IMR-90 (cell line): ENCODE measurements at regions not wholly inside any gene's neighbourhood (a gene's known extent, or its start where the extent isn't known, plus 50 kb on each side); places are given as distances from the start of the nearest gene placed in this dataset.

ENCODE experiments used
- ATAC-seq: fragments of 200-7000 bp; cut with Tn5 transposase; 2 replicates; pipeline ENCODE4 v1.9.1; 2020; ENCODE audit warnings: low read depth, mild to moderate bottlenecking, moderate library complexity
- BruUV-seq: library from RNA; stranded (reverse); fragments of 400-500 nt; replicated peaks from 2 replicates; lab custom pipeline; 2021; lab: Mats Ljungman, UMichigan
- CTCF ChIA-PET: fragments of 300-600 bp; formaldehyde crosslinking; extraction: SDS; loops from one replicate; lab custom pipeline; 2021; ENCODE audit warnings: antibody characterized with exemption; lab: Yijun Ruan, JAX
- POLR2A ChIA-PET: fragments of 300-600 bp; sonication (Branson Sonifier 250); formaldehyde crosslinking; loops from one replicate; lab custom pipeline; 2022; ENCODE audit warnings: antibody characterized with exemption; ENCODE audit not compliant: unreplicated experiment; lab: Charles Lee
- DNase-seq: peaks from one replicate; pipeline ENCODE4 v3.0.0; 2013
- H2AFZ ChIP-seq: replicated peaks from 2 replicates; pipeline ENCODE3; 2013; ENCODE audit warnings: low read length, mild to moderate bottlenecking; ENCODE audit not compliant: poor library complexity
- H2AK5ac ChIP-seq: 2 replicates; pipeline ENCODE4 v1.6.1; 2013; ENCODE audit warnings: low read depth, low read length, inconsistent platforms
- H2AK9ac ChIP-seq: replicated peaks from 2 replicates; pipeline ENCODE3; 2013; ENCODE audit warnings: mild to moderate bottlenecking, low read depth, low read length, moderate library complexity; ENCODE audit not compliant: poor library complexity
- H2BK120ac ChIP-seq: 2 replicates; pipeline ENCODE4 v1.6.1; 2013; ENCODE audit warnings: low read depth, low read length, inconsistent platforms
- H2BK15ac ChIP-seq: 3 replicates; pipeline ENCODE4 v1.6.1; 2013; ENCODE audit warnings: low read depth, low read length, inconsistent platforms
- H2BK20ac ChIP-seq: 2 replicates; pipeline ENCODE4 v1.6.1; 2013; ENCODE audit warnings: low read depth, mild to moderate bottlenecking, inconsistent platforms, low read length, moderate library complexity
- H2BK5ac ChIP-seq: 2 replicates; pipeline ENCODE4 v1.6.1; 2013; ENCODE audit warnings: mild to moderate bottlenecking, low read depth, low read length, inconsistent platforms; ENCODE audit not compliant: poor library complexity, severe bottlenecking
- H3K14ac ChIP-seq: replicated peaks from 2 replicates; pipeline ENCODE4 v1.6.1; 2013; ENCODE audit warnings: low read depth, low read length, inconsistent platforms
- H3K18ac ChIP-seq: 2 replicates; pipeline ENCODE4 v1.6.1; 2013; ENCODE audit warnings: low read depth, low read length, control low read depth
- H3K23ac ChIP-seq: 2 replicates; pipeline ENCODE4 v1.6.1; 2013; ENCODE audit warnings: low read depth, low read length, inconsistent platforms
- H3K27ac ChIP-seq: 2 replicates; pipeline ENCODE4 v1.5.1; 2013; ENCODE audit warnings: mild to moderate bottlenecking, control low read depth, low read length; ENCODE audit not compliant: insufficient read depth
- H3K27me3 ChIP-seq: 2 replicates; pipeline ENCODE4 v1.6.1; 2013; ENCODE audit warnings: low read length; ENCODE audit not compliant: control insufficient read depth, insufficient read depth
- H3K36me3 ChIP-seq: 2 replicates; pipeline ENCODE4 v1.6.1; 2013; ENCODE audit warnings: low read length, mixed read lengths; ENCODE audit not compliant: control insufficient read depth, insufficient read depth
- H3K4ac ChIP-seq: 2 replicates; pipeline ENCODE4 v1.6.1; 2013; ENCODE audit warnings: low read depth, low read length, inconsistent platforms
- H3K4me1 ChIP-seq: 2 replicates; pipeline ENCODE4 v1.6.1; 2013; ENCODE audit warnings: low read length, mixed read lengths; ENCODE audit not compliant: control insufficient read depth, insufficient read depth
- H3K4me2 ChIP-seq: 2 replicates; pipeline ENCODE4 v1.6.1; 2013; ENCODE audit warnings: low read depth, mild to moderate bottlenecking, control low read depth, low read length, moderate library complexity
- H3K4me3 ChIP-seq: 2 replicates; pipeline ENCODE4 v1.5.1; 2013; ENCODE audit warnings: low read depth, mild to moderate bottlenecking, control low read depth, low read length, moderate library complexity; ENCODE audit not compliant: insufficient read depth
- H3K56ac ChIP-seq: 2 replicates; pipeline ENCODE4 v1.6.1; 2013; ENCODE audit warnings: low read length, inconsistent platforms; ENCODE audit not compliant: insufficient read depth; ENCODE audit errors: extremely low read depth
- H3K79me1 ChIP-seq, 2 experiments: 2 replicates each; pipeline ENCODE4 v1.6.1; 2013; ENCODE audit warnings: low read length in 2 of 2, inconsistent platforms in 1 of 2, low read depth in 1 of 2
- H3K9ac ChIP-seq: 2 replicates; pipeline ENCODE4 v1.6.1; 2013; ENCODE audit warnings: low read depth, low read length, control low read depth
- H3K9me1 ChIP-seq: 2 replicates; pipeline ENCODE4 v1.6.1; 2013; ENCODE audit warnings: low read length, inconsistent platforms; ENCODE audit not compliant: insufficient read depth
- H3K9me3 ChIP-seq: 2 replicates; pipeline ENCODE4 v1.6.1; 2013; ENCODE audit warnings: low read length; ENCODE audit not compliant: control insufficient read depth, insufficient read depth
- H4K20me1 ChIP-seq: 2 replicates; pipeline ENCODE4 v1.6.1; 2013; ENCODE audit warnings: low read length, inconsistent platforms; ENCODE audit not compliant: insufficient read depth
- H4K5ac ChIP-seq: 2 replicates; pipeline ENCODE4 v1.6.1; 2013; ENCODE audit warnings: mild to moderate bottlenecking, low read depth, low read length, control low read depth
- H4K8ac ChIP-seq, 2 experiments: 2 replicates each; pipeline ENCODE4 v1.6.1; 2013; ENCODE audit warnings: low read depth in 2 of 2, low read length in 2 of 2, control low read depth in 1 of 2, inconsistent platforms in 1 of 2
- H4K91ac ChIP-seq: 2 replicates; pipeline ENCODE4 v1.6.1; 2013; ENCODE audit warnings: low read depth, low read length, inconsistent platforms; ENCODE audit not compliant: insufficient read depth
- CEBPB ChIP-seq: IDR thresholded peaks from 2 replicates; pipeline ENCODE4 v1.6.1; 2012; ENCODE audit warnings: low read depth, low read length, improper control_type of control experiment
- MAZ ChIP-seq: IDR thresholded peaks from 2 replicates; pipeline ENCODE4 v1.6.1; 2012; ENCODE audit warnings: low read depth, mild to moderate bottlenecking, low read length, improper control_type of control experiment, moderate library complexity, borderline replicate concordance
- WGBS, 2 experiments: methylation state at CpG; one replicate each; pipeline versions ENCODE4 v1.1.5 to v1.1.7; 2013; ENCODE audit warnings: missing lambda C conversion rate in 2 of 2; ENCODE audit not compliant: insufficient read length in 1 of 2; ENCODE audit errors: extremely low coverage in 2 of 2; 5-methylcytosine and 5-hydroxymethylcytosine counted together
- dilution Hi-C: fragments of 300-500 bp; cut with HindIII; formaldehyde crosslinking; loops from one replicate; pipeline ENCODE4 v1.14.3; 2018; ENCODE audit warnings: low sequenced_read_pairs; ENCODE audit not compliant: unreplicated experiment
- in situ Hi-C: fragments of 300-500 bp; cut with MboI; formaldehyde crosslinking; loops from 3 replicates; pipeline ENCODE4 v1.14.3; 2019; ENCODE audit warnings: low sequenced_read_pairs, inconsistent platforms, mixed read lengths
- intact Hi-C: fragments of 100-400 bp; cut with micrococcal nuclease; formaldehyde crosslinking; loops from 2 replicates; pipeline ENCODE4 v1.10.0; 2022
- TF ChIP-seq, protein P1 (sequence below): conservative IDR thresholded peaks from 2 replicates; pipeline ENCODE4 v1.5.1; 2012; ENCODE audit warnings: mild to moderate bottlenecking, low read depth, low read length, improper control_type of control experiment

DNA sequence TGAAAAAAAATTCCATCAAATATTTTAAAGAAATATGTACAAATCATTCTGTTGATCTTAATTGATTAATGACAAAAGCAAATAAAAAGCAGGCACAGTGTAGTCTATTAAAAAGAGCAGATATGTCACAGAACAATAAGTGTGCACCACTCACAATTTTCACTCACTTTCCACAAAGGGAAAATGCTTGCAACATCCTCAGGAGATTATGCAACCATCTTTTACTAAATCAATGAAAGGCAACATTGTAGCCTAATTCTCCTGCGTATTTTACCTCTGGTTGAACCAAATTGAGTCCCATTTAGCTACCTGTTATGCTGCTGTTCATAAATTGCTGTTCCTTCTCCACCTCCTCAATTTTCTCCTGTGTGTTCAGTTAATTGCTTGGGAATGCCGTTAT lies 1346.8 kb upstream of the PIK3C3 start:
- Histone ChIP-seq H3K4me1 (no peaks in the 10 kb centered on the region), H4K20me1 (no peaks in the 10 kb centered on the region), H2AK5ac (no peak overlapping the region), H2BK5ac (no peak overlapping the region), H4K91ac (no peak overlapping the region), H2AK9ac (no peak overlapping the region), H3K4me3 (no peak overlapping the region), H2BK15ac (no peak overlapping the region), H3K4ac (no peak overlapping the region), H4K5ac (no peak overlapping the region), H4K8ac (no peak overlapping the region), H3K9me3 (no peaks in the 10 kb centered on the region), H3K23ac (no peak overlapping the region), H3K4me2 (no peak overlapping the region), H3K9ac (no peak overlapping the region), H2AFZ (no peak overlapping the region), H3K79me1 (no peaks in the 10 kb centered on the region), H3K36me3 (no peaks in the 10 kb centered on the region), H2BK120ac (no peak overlapping the region), H2BK20ac (no peak overlapping the region), H3K27ac (no peak overlapping the region), H3K27me3 (no peaks in the 10 kb centered on the region), H3K14ac (no peak overlapping the region), H3K56ac (no peak overlapping the region), H3K18ac (no peak overlapping the region), H3K9me1 (no peaks in the 10 kb centered on the region)
- WGBS, 2 experiments, result no CpG with 5 or more reads among the region's 2 CpGs
- no TSS peak for BruUV-seq
- TF ChIP-seq CEBPB (peak; percentile 63), MAZ (no peak)
- TF ChIP-seq, protein P1, sequence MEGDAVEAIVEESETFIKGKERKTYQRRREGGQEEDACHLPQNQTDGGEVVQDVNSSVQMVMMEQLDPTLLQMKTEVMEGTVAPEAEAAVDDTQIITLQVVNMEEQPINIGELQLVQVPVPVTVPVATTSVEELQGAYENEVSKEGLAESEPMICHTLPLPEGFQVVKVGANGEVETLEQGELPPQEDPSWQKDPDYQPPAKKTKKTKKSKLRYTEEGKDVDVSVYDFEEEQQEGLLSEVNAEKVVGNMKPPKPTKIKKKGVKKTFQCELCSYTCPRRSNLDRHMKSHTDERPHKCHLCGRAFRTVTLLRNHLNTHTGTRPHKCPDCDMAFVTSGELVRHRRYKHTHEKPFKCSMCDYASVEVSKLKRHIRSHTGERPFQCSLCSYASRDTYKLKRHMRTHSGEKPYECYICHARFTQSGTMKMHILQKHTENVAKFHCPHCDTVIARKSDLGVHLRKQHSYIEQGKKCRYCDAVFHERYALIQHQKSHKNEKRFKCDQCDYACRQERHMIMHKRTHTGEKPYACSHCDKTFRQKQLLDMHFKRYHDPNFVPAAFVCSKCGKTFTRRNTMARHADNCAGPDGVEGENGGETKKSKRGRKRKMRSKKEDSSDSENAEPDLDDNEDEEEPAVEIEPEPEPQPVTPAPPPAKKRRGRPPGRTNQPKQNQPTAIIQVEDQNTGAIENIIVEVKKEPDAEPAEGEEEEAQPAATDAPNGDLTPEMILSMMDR, result no peak
- in situ Hi-C loops, result no loop called here
- dilution Hi-C loops, result no loop called here
- ChIA-PET CTCF (interaction anchor here (1.1 kb wide), 1 partner anchor 21 kb away, joined by 3 read pairs; no protein-coding TSS in a partner anchor), POLR2A (no interaction called here)
- ATAC-seq, result no peak
- intact Hi-C loops, result no loop called here
- DNase-seq, result no peak
